Peyer's patch (tissue), 4 donors: ENCODE measurements at regions not wholly inside any gene's neighbourhood (a gene's known extent, or its start where the extent isn't known, plus 50 kb on each side); places are given as distances from the start of the nearest gene placed in this dataset.

ENCODE experiments used
- DNase-seq, 3 donors: peaks; one replicate each; pipeline ENCODE4 v3.0.0-alpha.2; 2017 to 2019
- H3K27ac ChIP-seq, 4 donors: fragments of 200-600 bp; sonication (generic); one replicate each; pipeline ENCODE4 v1.5.1; 2016 to 2019
- H3K27me3 ChIP-seq, 2 donors: fragments of 200-600 bp; sonication (generic); one replicate each; pipeline ENCODE4 v1.5.1; 2019
- H3K36me3 ChIP-seq, 3 donors: fragments of 200-600 bp; sonication (generic); one replicate each; pipeline ENCODE4 v1.5.1; 2016 to 2019
- H3K4me1 ChIP-seq, 4 donors: fragments of 200-600 bp; sonication (generic); one replicate each; pipeline ENCODE4 v1.5.1; 2016 to 2019
- H3K4me3 ChIP-seq, 4 donors: fragments of 200-600 bp; sonication (generic); 1 replicate in 3 of 4; 2 replicates in 1 of 4; pipeline ENCODE4 v1.5.1; 2016 to 2019; ENCODE audit warnings: mild to moderate bottlenecking in 1 of 4
- H3K9me3 ChIP-seq, 4 donors: fragments of 200-600 bp; sonication (generic); one replicate each; pipeline ENCODE4 v1.5.1; 2016 to 2019; ENCODE audit warnings: mild to moderate bottlenecking in 1 of 4
- POLR2A ChIP-seq, 2 donors: fragments of 450-650 bp; IDR thresholded peaks; one replicate each; pipeline ENCODE4 v1.5.1; 2017; ENCODE audit warnings: antibody characterized with exemption in 2 of 2, mild to moderate bottlenecking in 2 of 2, moderate library complexity in 2 of 2
- TF ChIP-seq, protein P1 (sequence below), 6 experiments: fragments of 450-650 bp in 4 of 6; fragments of 200-600 bp in 2 of 6; sonication (generic) in 1 of 6; IDR thresholded peaks; one replicate each; pipeline ENCODE4 v1.5.1; 2017 to 2019; ENCODE audit warnings: antibody characterized with exemption in 6 of 6, mild to moderate bottlenecking in 3 of 6, moderate library complexity in 1 of 6

DNA sequence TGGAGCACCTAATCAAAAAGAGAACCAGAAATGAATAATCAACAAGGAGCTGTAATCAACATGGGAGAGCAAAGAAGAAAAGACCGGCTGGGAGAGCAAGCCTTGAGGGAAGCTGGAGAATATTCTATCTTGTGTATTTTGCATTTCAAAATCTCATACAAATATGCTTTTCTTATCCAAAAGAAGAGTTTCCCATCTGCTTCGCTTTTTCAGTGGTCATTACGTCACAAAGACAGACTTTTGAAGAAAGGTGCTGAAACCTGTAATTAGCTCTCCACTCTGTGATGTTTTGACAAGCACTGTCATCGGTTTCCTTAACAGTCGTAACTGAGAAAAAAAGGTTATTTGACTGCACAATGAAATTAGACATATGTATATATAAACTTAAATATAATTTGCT is 139.1 kb upstream of the TACR1 start:
- H3K4me3 ChIP-seq, result no peak overlapping the region
- no peaks in the 10 kb centered on the region for H3K9me3 ChIP-seq
- TF ChIP-seq POLR2A (IDR thresholded peaks at IDR 0.05), result no peak
- TF ChIP-seq, protein P1, sequence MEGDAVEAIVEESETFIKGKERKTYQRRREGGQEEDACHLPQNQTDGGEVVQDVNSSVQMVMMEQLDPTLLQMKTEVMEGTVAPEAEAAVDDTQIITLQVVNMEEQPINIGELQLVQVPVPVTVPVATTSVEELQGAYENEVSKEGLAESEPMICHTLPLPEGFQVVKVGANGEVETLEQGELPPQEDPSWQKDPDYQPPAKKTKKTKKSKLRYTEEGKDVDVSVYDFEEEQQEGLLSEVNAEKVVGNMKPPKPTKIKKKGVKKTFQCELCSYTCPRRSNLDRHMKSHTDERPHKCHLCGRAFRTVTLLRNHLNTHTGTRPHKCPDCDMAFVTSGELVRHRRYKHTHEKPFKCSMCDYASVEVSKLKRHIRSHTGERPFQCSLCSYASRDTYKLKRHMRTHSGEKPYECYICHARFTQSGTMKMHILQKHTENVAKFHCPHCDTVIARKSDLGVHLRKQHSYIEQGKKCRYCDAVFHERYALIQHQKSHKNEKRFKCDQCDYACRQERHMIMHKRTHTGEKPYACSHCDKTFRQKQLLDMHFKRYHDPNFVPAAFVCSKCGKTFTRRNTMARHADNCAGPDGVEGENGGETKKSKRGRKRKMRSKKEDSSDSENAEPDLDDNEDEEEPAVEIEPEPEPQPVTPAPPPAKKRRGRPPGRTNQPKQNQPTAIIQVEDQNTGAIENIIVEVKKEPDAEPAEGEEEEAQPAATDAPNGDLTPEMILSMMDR (IDR thresholded peaks at IDR 0.05), result no peak
- no peaks in the 10 kb centered on the region for H3K36me3 ChIP-seq
- DNase-seq, result no peak
- no peaks in the 10 kb centered on the region for H3K27me3 ChIP-seq
- H3K27ac ChIP-seq, result no peak overlapping the region
- H3K4me1 ChIP-seq, result no peaks in the 10 kb centered on the region

DNA sequence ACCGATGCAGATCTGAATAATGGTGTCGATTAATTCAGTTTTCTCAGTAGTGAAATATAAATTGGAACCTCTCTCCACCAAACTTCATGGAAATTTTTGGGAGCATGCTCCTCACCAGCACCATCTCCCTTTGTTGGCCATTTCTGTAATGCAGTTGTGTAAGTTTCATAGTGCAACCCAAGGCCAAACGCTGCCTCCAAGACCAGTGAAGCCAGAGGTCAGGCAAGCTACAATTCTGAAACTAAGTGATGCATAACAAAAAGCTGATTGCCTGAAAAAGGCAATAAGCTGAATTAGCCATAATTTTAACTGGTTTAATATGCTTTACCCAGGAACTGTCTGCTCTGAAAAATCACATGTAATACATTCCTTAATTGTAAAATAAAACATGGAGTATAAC is 138.3 kb upstream of the TACR1 start:
- H3K27me3 ChIP-seq, result no peaks in the 10 kb centered on the region
- H3K36me3 ChIP-seq, result no peaks in the 10 kb centered on the region
- DNase-seq, result no peak
- H3K9me3 ChIP-seq, result no peaks in the 10 kb centered on the region
- TF ChIP-seq POLR2A (IDR thresholded peaks at IDR 0.05), result no peak
- TF ChIP-seq, protein P1 (IDR thresholded peaks at IDR 0.05), result no peak
- H3K4me3 ChIP-seq, result no peak overlapping the region
- no peak overlapping the region for H3K27ac ChIP-seq
- no peaks in the 10 kb centered on the region for H3K4me1 ChIP-seq

DNA sequence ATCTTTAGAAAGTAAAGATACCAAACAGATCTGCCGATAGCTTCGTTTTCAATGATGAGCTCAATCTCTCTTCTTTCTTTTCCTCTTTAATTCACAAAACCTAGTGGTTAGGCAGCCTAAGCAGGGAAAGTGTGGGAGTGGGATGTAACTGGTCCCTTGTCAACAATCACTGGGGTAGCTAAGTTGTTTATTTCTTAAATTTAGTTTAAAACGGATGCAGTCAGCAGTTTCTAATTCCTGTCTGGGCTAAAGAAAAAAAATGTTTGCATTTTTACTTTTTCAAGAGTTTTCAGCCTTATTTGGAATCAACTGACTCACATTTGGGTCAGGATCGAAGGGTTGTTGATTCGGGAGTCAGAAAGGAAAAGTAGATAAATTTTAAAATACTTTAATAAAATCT is 137.7 kb upstream of the TACR1 start:
- Histone ChIP-seq H3K27ac (no peak overlapping the region), H3K36me3 (no peaks in the 10 kb centered on the region), H3K4me3 (no peak overlapping the region), H3K9me3 (no peaks in the 10 kb centered on the region), H3K4me1 (no peaks in the 10 kb centered on the region), H3K27me3 (no peaks in the 10 kb centered on the region)
- TF ChIP-seq, protein P1 (IDR thresholded peaks at IDR 0.05), result no peak
- TF ChIP-seq POLR2A (IDR thresholded peaks at IDR 0.05), result no peak
- DNase-seq, result no peak

DNA sequence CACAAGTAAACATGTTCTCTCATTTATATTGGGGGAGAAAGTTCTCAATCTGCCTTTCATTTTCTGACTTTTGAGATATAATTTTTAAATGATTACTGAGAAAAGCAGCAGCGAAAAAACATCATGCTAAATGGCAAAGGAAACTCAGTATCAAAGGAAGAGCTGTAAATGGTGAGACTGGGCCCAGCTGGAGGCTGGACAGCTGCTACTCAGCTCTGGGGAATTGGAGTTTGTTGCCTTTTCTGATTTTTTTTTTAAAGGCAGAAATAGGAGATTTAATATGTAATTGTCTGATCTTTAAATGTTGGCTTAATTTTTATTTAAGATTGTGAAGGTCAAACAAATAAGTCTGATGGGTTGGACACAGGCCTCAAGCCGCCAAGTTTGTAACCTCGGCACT is 137.1 kb upstream of the TACR1 start:
- no peaks in the 10 kb centered on the region for H3K36me3 ChIP-seq
- no peaks in the 10 kb centered on the region for H3K9me3 ChIP-seq
- no peaks in the 10 kb centered on the region for H3K27me3 ChIP-seq
- no peak overlapping the region for H3K27ac ChIP-seq
- no peaks in the 10 kb centered on the region for H3K4me1 ChIP-seq
- TF ChIP-seq POLR2A (IDR thresholded peaks at IDR 0.05), result no peak
- TF ChIP-seq, protein P1 (IDR thresholded peaks at IDR 0.05), result no peak
- no peak for DNase-seq
- no peak overlapping the region for H3K4me3 ChIP-seq

DNA sequence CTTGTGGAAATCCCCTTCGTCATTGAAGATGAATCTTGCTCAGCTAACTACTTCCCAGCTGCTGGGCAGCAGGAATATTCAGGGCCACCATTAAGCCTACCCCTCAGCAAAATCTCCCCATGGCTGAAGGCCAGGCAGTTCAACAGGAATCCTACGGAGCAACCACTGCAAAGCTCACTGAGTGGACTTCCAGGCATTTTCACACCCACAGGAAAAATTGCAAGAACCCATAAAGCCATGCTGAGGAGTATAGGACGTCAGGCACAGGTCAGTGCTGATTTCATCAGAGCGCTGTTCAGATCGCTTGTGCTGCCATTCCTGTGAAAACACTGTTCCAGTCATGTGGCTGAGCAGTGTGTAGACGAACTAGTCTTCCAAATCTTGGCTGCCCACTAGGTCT is 134.8 kb upstream of the TACR1 start:
- H3K27ac ChIP-seq, result no peak overlapping the region
- no peak for TF ChIP-seq POLR2A (IDR thresholded peaks at IDR 0.05)
- TF ChIP-seq, protein P1 (IDR thresholded peaks at IDR 0.05), result no peak
- no peak overlapping the region for H3K4me3 ChIP-seq
- DNase-seq, result no peak
- no peaks in the 10 kb centered on the region for H3K4me1 ChIP-seq
- no peaks in the 10 kb centered on the region for H3K9me3 ChIP-seq
- no peaks in the 10 kb centered on the region for H3K36me3 ChIP-seq
- no peaks in the 10 kb centered on the region for H3K27me3 ChIP-seq

DNA sequence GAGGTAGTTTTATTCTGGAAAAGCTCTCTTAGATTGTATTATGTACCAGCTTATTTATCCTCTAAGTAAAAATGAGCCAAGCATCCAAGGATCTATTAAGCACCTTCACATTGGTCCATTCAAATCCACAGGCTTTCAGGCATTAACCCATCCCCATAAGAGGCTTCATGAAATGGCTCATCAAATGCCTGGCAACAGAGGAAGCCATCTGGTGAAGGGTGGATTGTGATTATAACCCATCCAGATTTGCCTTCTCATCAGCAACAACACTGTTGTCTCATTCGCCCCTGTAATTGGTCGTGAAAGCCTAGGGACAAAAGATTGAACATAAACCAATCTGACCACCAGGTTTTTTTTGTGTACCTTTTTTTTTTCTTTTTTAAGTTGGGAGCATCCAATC is 134.3 kb upstream of the TACR1 start:
- H3K9me3 ChIP-seq, result no peaks in the 10 kb centered on the region
- TF ChIP-seq, protein P1 (IDR thresholded peaks at IDR 0.05), result no peak
- no peak for TF ChIP-seq POLR2A (IDR thresholded peaks at IDR 0.05)
- H3K36me3 ChIP-seq, result no peaks in the 10 kb centered on the region
- no peaks in the 10 kb centered on the region for H3K4me1 ChIP-seq
- no peaks in the 10 kb centered on the region for H3K27me3 ChIP-seq
- H3K27ac ChIP-seq, result no peak overlapping the region
- no peak for DNase-seq
- no peak overlapping the region for H3K4me3 ChIP-seq
